ENCODE measurements at regions not wholly inside any gene's neighbourhood (a gene's known extent, or its start where the extent isn't known, plus 50 kb on each side); places are given as distances from the start of the nearest gene placed in this dataset.

- TF ChIP-seq CTCF (IDR thresholded peaks at IDR 0.05) (no peak), EZH2 (IDR thresholded peaks at IDR 0.05; ENCODE audit: borderline replicate concordance, insufficient read depth, low read depth, low read length, poor library complexity, severe bottlenecking) (no peak)
Observed at GRCh38 chr2:223180463-223180862, 128.5 kb downstream of the KCNE4 start.

Measured in B cell (primary cell).